GM23338 (cell line): ENCODE measurements at regions not wholly inside any gene's neighbourhood (a gene's known extent, or its start where the extent isn't known, plus 50 kb on each side); places are given as distances from the start of the nearest gene placed in this dataset.

Source experiments
- CTCF ChIP-seq, 2 experiments: fragments of 200-600 bp in 1 of 2; sonication (generic) in 1 of 2; conservative IDR thresholded peaks; 2 replicates each; pipeline versions ENCODE4 v1.5.1 to v1.6.1; 2016 to 2017; ENCODE audit warnings: antibody characterized with exemption in 2 of 2, low read depth in 2 of 2, mild to moderate bottlenecking in 2 of 2, moderate library complexity in 1 of 2
- EZH2phosphoT487 ChIP-seq: fragments of 200-600 bp; sonication (generic); IDR thresholded peaks from one replicate; pipeline ENCODE4 v1.8.1; 2018; ENCODE audit warnings: antibody characterized with exemption; ENCODE audit not compliant: unreplicated experiment
- JUNB ChIP-seq: IDR thresholded peaks from one replicate; pipeline ENCODE4 v1.6.1; 2016; ENCODE audit warnings: antibody characterized with exemption; ENCODE audit not compliant: unreplicated experiment
- POLR2AphosphoS5 ChIP-seq: IDR thresholded peaks from 2 replicates; pipeline ENCODE4 v1.6.1; 2016; ENCODE audit warnings: antibody characterized with exemption, low read depth
- REST ChIP-seq: IDR thresholded peaks from one replicate; pipeline ENCODE4 v1.6.1; 2018; ENCODE audit warnings: antibody characterized with exemption; ENCODE audit not compliant: unreplicated experiment

- TF ChIP-seq REST, result no peak
- no peak for TF ChIP-seq CTCF (conservative IDR thresholded peaks at IDR 0.05; ENCODE audit: low read depth in 2 of 2)
- TF ChIP-seq POLR2AphosphoS5, result no peak
- no peak for TF ChIP-seq EZH2phosphoT487
- TF ChIP-seq JUNB, result no peak
These were observed 246.0 kb upstream of the CXCR4 start for GRCh38 chr2:136363900-136364299.
